Sigmoid colon (tissue), 4 donors: ENCODE measurements at regions not wholly inside any gene's neighbourhood (a gene's known extent, or its start where the extent isn't known, plus 50 kb on each side); places are given as distances from the start of the nearest gene placed in this dataset.

ENCODE experiments used
- POLR2AphosphoS5 ChIP-seq, 4 donors: sonication (generic); formaldehyde crosslinking; IDR thresholded peaks; one replicate each; pipeline ENCODE4 v1.6.1; 2017; ENCODE audit warnings: antibody characterized with exemption in 4 of 4
- TF ChIP-seq, protein P1 (sequence below), 4 experiments: fragments of 450-650 bp in 3 of 4; fragments of 200-600 bp in 1 of 4; IDR thresholded peaks; one replicate each; pipeline ENCODE4 v1.5.1; 2016 to 2019; ENCODE audit warnings: antibody characterized with exemption in 4 of 4, mild to moderate bottlenecking in 3 of 4, moderate library complexity in 2 of 4

DNA sequence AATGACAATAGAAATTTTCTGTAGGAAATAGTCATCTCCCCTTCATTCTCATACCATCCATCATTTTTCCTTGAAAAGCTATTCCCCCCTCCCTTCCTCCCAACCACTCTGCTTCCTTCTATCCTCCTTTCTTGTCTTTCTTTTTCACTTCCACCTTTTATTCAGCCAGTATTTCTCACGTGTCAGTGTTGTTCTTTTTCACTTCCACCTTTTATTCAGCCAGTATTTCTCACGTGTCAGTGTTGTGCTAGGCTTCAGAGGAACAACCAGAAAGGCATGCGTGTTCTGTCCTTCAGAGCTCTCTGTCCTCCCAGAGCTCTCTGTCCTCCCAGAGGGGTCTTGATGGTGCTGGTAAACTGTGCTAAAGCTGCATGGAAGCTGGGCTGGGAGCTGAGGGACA lies 419.6 kb downstream of the GADD45G start:
- TF ChIP-seq, protein P1, sequence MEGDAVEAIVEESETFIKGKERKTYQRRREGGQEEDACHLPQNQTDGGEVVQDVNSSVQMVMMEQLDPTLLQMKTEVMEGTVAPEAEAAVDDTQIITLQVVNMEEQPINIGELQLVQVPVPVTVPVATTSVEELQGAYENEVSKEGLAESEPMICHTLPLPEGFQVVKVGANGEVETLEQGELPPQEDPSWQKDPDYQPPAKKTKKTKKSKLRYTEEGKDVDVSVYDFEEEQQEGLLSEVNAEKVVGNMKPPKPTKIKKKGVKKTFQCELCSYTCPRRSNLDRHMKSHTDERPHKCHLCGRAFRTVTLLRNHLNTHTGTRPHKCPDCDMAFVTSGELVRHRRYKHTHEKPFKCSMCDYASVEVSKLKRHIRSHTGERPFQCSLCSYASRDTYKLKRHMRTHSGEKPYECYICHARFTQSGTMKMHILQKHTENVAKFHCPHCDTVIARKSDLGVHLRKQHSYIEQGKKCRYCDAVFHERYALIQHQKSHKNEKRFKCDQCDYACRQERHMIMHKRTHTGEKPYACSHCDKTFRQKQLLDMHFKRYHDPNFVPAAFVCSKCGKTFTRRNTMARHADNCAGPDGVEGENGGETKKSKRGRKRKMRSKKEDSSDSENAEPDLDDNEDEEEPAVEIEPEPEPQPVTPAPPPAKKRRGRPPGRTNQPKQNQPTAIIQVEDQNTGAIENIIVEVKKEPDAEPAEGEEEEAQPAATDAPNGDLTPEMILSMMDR (IDR thresholded peaks at IDR 0.05): no peak
- TF ChIP-seq POLR2AphosphoS5 (IDR thresholded peaks at IDR 0.05): no peak
